Testis (tissue), 2 donors: ENCODE measurements at regions not wholly inside any gene's neighbourhood (a gene's known extent, or its start where the extent isn't known, plus 50 kb on each side); places are given as distances from the start of the nearest gene placed in this dataset.

Experiments
- DNase-seq: peaks from one replicate; pipeline ENCODE4 v3.0.0-alpha.2; 2019
- H3K27ac ChIP-seq, 2 donors: fragments of 200-600 bp; sonication (generic); one replicate each; pipeline ENCODE4 v1.5.1; 2019
- H3K27me3 ChIP-seq: fragments of 200-600 bp; sonication (generic); one replicate; pipeline ENCODE4 v1.5.1; 2019
- H3K36me3 ChIP-seq: fragments of 200-600 bp; sonication (generic); one replicate; pipeline ENCODE4 v1.5.1; 2017; ENCODE audit warnings: low read depth; ENCODE audit errors: missing control alignments
- H3K4me1 ChIP-seq: fragments of 200-600 bp; sonication (generic); one replicate; pipeline ENCODE4 v1.5.1; 2019
- H3K4me3 ChIP-seq, 2 donors: fragments of 200-600 bp; sonication (generic); one replicate each; pipeline ENCODE4 v1.5.1; 2017 to 2019
- H3K9me3 ChIP-seq: fragments of 200-600 bp; sonication (generic); one replicate; pipeline ENCODE4 v1.5.1; 2017
- CTCF ChIP-seq, 3 experiments: fragments of 450-650 bp in 2 of 3; fragments of 200-600 bp in 1 of 3; sonication (generic) in 1 of 3; IDR thresholded peaks; one replicate each; pipeline ENCODE4 v1.5.1; 2016 to 2019; ENCODE audit warnings: antibody characterized with exemption in 3 of 3, mild to moderate bottlenecking in 2 of 3, moderate library complexity in 1 of 3
- POLR2A ChIP-seq: fragments of 450-650 bp; IDR thresholded peaks from one replicate; pipeline ENCODE4 v1.6.1; 2017; ENCODE audit warnings: antibody characterized with exemption, mild to moderate bottlenecking, moderate library complexity
- WGBS, 2 donors: methylation state at CpG; one replicate each; pipeline ENCODE4 v1.1.5; 2018; 5-methylcytosine and 5-hydroxymethylcytosine counted together
- intact Hi-C: fragments of 100-400 bp; cut with DNase I; formaldehyde crosslinking; loops from one replicate; pipeline ENCODE4 v1.15.1; 2023; ENCODE audit warnings: low total_unique reads

GRCh38 chr13:54367639-54368271 lies 1339.1 kb downstream of the OLFM4 start:
- Histone ChIP-seq H3K36me3 (no peaks in the 10 kb centered on the region), H3K4me3 (no peak overlapping the region), H3K4me1 (no peaks in the 10 kb centered on the region), H3K27me3 (no peaks in the 10 kb centered on the region), H3K27ac (no peak overlapping the region), H3K9me3 (no peaks in the 10 kb centered on the region)
- no peak for DNase-seq
- intact Hi-C loops: no loop called here
- 50 to 61% methylated on average over 5 of the region's 5 CpGs for WGBS, 2 donors
- TF ChIP-seq CTCF (IDR thresholded peaks at IDR 0.05) (no peak), POLR2A (no peak)

- no peaks in the 10 kb centered on the region for H3K4me1 ChIP-seq
- H3K36me3 ChIP-seq: no peaks in the 10 kb centered on the region
- H3K9me3 ChIP-seq: no peaks in the 10 kb centered on the region
- intact Hi-C loops: no loop called here
- no peak overlapping the region for H3K4me3 ChIP-seq
- no peak for DNase-seq
- no peaks in the 10 kb centered on the region for H3K27me3 ChIP-seq
- TF ChIP-seq CTCF (IDR thresholded peaks at IDR 0.05) (no peak), POLR2A (no peak)
- no peak overlapping the region for H3K27ac ChIP-seq
Measured at GRCh38 chr13:54368387-54368786, 1339.8 kb downstream of the OLFM4 start.

GRCh38 chr13:54373211-54373610 lies 1344.6 kb downstream of the OLFM4 start:
- peak; percentile 18 for DNase-seq
- no peaks in the 10 kb centered on the region for H3K9me3 ChIP-seq
- no peak overlapping the region for H3K27ac ChIP-seq
- no peaks in the 10 kb centered on the region for H3K36me3 ChIP-seq
- TF ChIP-seq CTCF (IDR thresholded peaks at IDR 0.05) (no peak), POLR2A (no peak)
- no peak overlapping the region for H3K4me3 ChIP-seq
- WGBS, 2 donors: 0 to 32% methylated on average over 1 of the region's 1 CpG
- no peaks in the 10 kb centered on the region for H3K27me3 ChIP-seq
- intact Hi-C loops: no loop called here
- no peaks in the 10 kb centered on the region for H3K4me1 ChIP-seq

GRCh38 chr13:54379461-54379860 lies 1350.8 kb downstream of the OLFM4 start:
- Histone ChIP-seq H3K27ac (no peak overlapping the region), H3K4me3 (no peak overlapping the region), H3K27me3 (no peaks in the 10 kb centered on the region), H3K4me1 (no peaks in the 10 kb centered on the region), H3K36me3 (no peaks in the 10 kb centered on the region), H3K9me3 (no peaks in the 10 kb centered on the region)
- DNase-seq: no peak
- no peak for TF ChIP-seq POLR2A
- no peak for TF ChIP-seq CTCF (IDR thresholded peaks at IDR 0.05)
- WGBS, 2 donors: 68 to 74% methylated on average over 2 of the region's 2 CpGs
- intact Hi-C loops: no loop called here

- Histone ChIP-seq H3K27ac (no peak overlapping the region), H3K4me3 (no peak overlapping the region), H3K9me3 (no peaks in the 10 kb centered on the region), H3K4me1 (no peaks in the 10 kb centered on the region), H3K36me3 (no peaks in the 10 kb centered on the region), H3K27me3 (no peaks in the 10 kb centered on the region)
- DNase-seq: no peak
- 77 to 82% methylated on average over 2 of the region's 2 CpGs for WGBS, 2 donors
- intact Hi-C loops: no loop called here
- TF ChIP-seq POLR2A (no peak), CTCF (IDR thresholded peaks at IDR 0.05) (no peak)
Measured at GRCh38 chr13:54383604-54384003, 1355.0 kb downstream of the OLFM4 start.
